Esophagus squamous epithelium (tissue), 4 donors: ENCODE measurements at regions not wholly inside any gene's neighbourhood (a gene's known extent, or its start where the extent isn't known, plus 50 kb on each side); places are given as distances from the start of the nearest gene placed in this dataset.

Experiments used
- POLR2A ChIP-seq, 4 donors: fragments of 450-650 bp; IDR thresholded peaks; one replicate each; pipeline ENCODE4 v1.6.1; 2017; ENCODE audit warnings: antibody characterized with exemption in 4 of 4, mild to moderate bottlenecking in 4 of 4, moderate library complexity in 3 of 4
- TF ChIP-seq, protein P1 (sequence below), 6 experiments: fragments of 450-650 bp in 4 of 6; fragments of 200-600 bp in 2 of 6; sonication (generic) in 2 of 6; IDR thresholded peaks; one replicate each; pipeline ENCODE4 v1.5.1; 2016 to 2019; ENCODE audit warnings: antibody characterized with exemption in 6 of 6, mild to moderate bottlenecking in 4 of 6, moderate library complexity in 4 of 6

GRCh38 chrX:155694649-155695048, 81.9 kb upstream of the TMLHE start:
- TF ChIP-seq, protein P1, sequence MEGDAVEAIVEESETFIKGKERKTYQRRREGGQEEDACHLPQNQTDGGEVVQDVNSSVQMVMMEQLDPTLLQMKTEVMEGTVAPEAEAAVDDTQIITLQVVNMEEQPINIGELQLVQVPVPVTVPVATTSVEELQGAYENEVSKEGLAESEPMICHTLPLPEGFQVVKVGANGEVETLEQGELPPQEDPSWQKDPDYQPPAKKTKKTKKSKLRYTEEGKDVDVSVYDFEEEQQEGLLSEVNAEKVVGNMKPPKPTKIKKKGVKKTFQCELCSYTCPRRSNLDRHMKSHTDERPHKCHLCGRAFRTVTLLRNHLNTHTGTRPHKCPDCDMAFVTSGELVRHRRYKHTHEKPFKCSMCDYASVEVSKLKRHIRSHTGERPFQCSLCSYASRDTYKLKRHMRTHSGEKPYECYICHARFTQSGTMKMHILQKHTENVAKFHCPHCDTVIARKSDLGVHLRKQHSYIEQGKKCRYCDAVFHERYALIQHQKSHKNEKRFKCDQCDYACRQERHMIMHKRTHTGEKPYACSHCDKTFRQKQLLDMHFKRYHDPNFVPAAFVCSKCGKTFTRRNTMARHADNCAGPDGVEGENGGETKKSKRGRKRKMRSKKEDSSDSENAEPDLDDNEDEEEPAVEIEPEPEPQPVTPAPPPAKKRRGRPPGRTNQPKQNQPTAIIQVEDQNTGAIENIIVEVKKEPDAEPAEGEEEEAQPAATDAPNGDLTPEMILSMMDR (IDR thresholded peaks at IDR 0.05) = no peak
- TF ChIP-seq POLR2A (IDR thresholded peaks at IDR 0.05) = no peak
